22Rv1 (cell line): ENCODE measurements at regions not wholly inside any gene's neighbourhood (a gene's known extent, or its start where the extent isn't known, plus 50 kb on each side); places are given as distances from the start of the nearest gene placed in this dataset.

Source experiments
- CTCF ChIP-seq: fragments of 450-650 bp; IDR thresholded peaks from 2 replicates; pipeline ENCODE4 v1.5.1; 2017; ENCODE audit warnings: mild to moderate bottlenecking
- ZFX ChIP-seq: fragments of 450-650 bp; IDR thresholded peaks from 2 replicates; pipeline ENCODE4 v1.6.1; 2017; ENCODE audit warnings: antibody characterized with exemption, borderline replicate concordance

DNA sequence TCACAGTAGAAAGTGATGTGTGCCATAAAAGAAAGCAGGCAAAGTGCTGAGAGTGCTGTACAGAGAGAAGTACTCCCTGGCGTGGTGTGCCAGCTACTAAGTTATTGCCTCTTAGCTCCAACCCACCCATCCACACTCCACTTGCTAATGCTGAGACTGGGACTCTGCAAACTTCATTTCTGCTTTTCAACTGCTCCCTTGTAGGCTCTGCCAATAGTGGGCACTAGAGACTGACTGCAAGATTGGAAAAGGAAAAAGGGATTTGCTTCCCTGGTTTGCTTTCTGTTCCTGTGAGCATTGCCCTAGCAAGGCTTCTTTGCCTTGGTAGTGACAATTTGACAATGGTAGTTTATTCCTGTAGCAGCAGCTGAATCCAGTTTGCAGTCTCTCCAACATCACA, 56.5 kb upstream of the TMEM108 start:
- TF ChIP-seq CTCF (no peak), ZFX (no peak)
